WTC11 (cell line): ENCODE measurements at regions not wholly inside any gene's neighbourhood (a gene's known extent, or its start where the extent isn't known, plus 50 kb on each side); places are given as distances from the start of the nearest gene placed in this dataset.
A peak's percentile ranks its signal among the peaks of the same experiment; 100 is the strongest.

ENCODE experiments used
- ATAC-seq: fragments of 200-7000 bp; cut with Tn5 transposase; 2 replicates; pipeline ENCODE4 v1.10.0; 2021; ENCODE audit warnings: mild to moderate bottlenecking, moderate library complexity
- CTCF ChIA-PET: fragments of 300-600 bp; sonication (Branson Sonifier 250); formaldehyde crosslinking; loops from one replicate; lab custom pipeline; 2021; ENCODE audit warnings: antibody characterized with exemption; lab: Charles Lee
- POLR2A ChIA-PET: fragments of 350-600 bp; sonication (Branson Sonifier 250); formaldehyde crosslinking; loops from one replicate; lab custom pipeline; 2021; ENCODE audit warnings: antibody characterized with exemption; lab: Charles Lee
- DNase-seq: peaks from one replicate; pipeline ENCODE4 v3.0.0; 2021; ENCODE audit warnings: low spot score
- H3K27ac Mint-ChIP-seq: 2 replicates; pipeline ENCODE4 v1.8.0; 2021; ENCODE audit warnings: mixed read lengths
- H3K27me3 Mint-ChIP-seq: 2 replicates; pipeline ENCODE4 v1.8.0; 2021; ENCODE audit warnings: low read depth, mild to moderate bottlenecking, moderate library complexity, mixed read lengths
- H3K36me3 Mint-ChIP-seq: 2 replicates; pipeline ENCODE4 v1.8.0; 2021; ENCODE audit warnings: mixed read lengths
- H3K4me1 Mint-ChIP-seq: 2 replicates; pipeline ENCODE4 v1.8.0; 2022; ENCODE audit warnings: mixed read lengths
- H3K4me3 Mint-ChIP-seq: 2 replicates; pipeline ENCODE4 v1.8.0; 2021; ENCODE audit warnings: mild to moderate bottlenecking, moderate library complexity, mixed read lengths
- H3K9me3 Mint-ChIP-seq: 2 replicates; pipeline ENCODE4 v1.8.0; 2021; ENCODE audit warnings: mixed read lengths
- ARID4B ChIP-seq: sonication (generic); formaldehyde crosslinking; IDR thresholded peaks from 2 replicates; pipeline ENCODE4 v1.8.0; 2023; ENCODE audit warnings: missing genetic modification reagents, mild to moderate bottlenecking, borderline replicate concordance
- CDX4 ChIP-seq: fragments of 250-450 bp; sonication (Bioruptor Pico); IDR thresholded peaks from 2 replicates; pipeline ENCODE4 v1.9.0; 2021; ENCODE audit warnings: moderate library complexity, mild to moderate bottlenecking, inconsistent platforms, borderline replicate concordance
- E2F1 ChIP-seq: sonication (generic); formaldehyde crosslinking; IDR thresholded peaks from 2 replicates; pipeline ENCODE4 v1.8.0; 2022; ENCODE audit warnings: mild to moderate bottlenecking, missing genetic modification reagents
- EMX1 ChIP-seq: fragments of 250-450 bp; sonication (Bioruptor Pico); IDR thresholded peaks from 2 replicates; pipeline ENCODE4 v1.8.0; 2021; ENCODE audit warnings: mild to moderate bottlenecking
- ETV6 ChIP-seq: sonication (generic); formaldehyde crosslinking; IDR thresholded peaks from 2 replicates; pipeline ENCODE4 v1.8.1; 2022; ENCODE audit warnings: mild to moderate bottlenecking, missing genetic modification reagents
- FOXJ3 ChIP-seq: sonication (generic); formaldehyde crosslinking; IDR thresholded peaks from 2 replicates; pipeline ENCODE4 v1.9.0; 2021; ENCODE audit warnings: missing genetic modification reagents, mild to moderate bottlenecking, borderline replicate concordance
- GRHL2 ChIP-seq: fragments of 250-450 bp; sonication (Bioruptor Pico); IDR thresholded peaks from 2 replicates; pipeline ENCODE4 v1.8.0; 2022; ENCODE audit warnings: mild to moderate bottlenecking, moderate library complexity; ENCODE audit not compliant: insufficient replicate concordance, severe bottlenecking
- JUN ChIP-seq: sonication (generic); formaldehyde crosslinking; IDR thresholded peaks from 2 replicates; pipeline ENCODE4 v1.8.0; 2023; ENCODE audit warnings: mild to moderate bottlenecking, missing genetic modification reagents
- KAT7 ChIP-seq: sonication (generic); formaldehyde crosslinking; IDR thresholded peaks from 2 replicates; pipeline ENCODE4 v1.8.1; 2023; ENCODE audit warnings: missing genetic modification reagents, mild to moderate bottlenecking, borderline replicate concordance
- NR3C1 ChIP-seq: sonication (generic); formaldehyde crosslinking; conservative IDR thresholded peaks from 2 replicates; pipeline ENCODE4 v1.8.1; 2023; ENCODE audit warnings: low read depth, mild to moderate bottlenecking, missing genetic modification reagents
- PREB ChIP-seq: sonication (generic); formaldehyde crosslinking; IDR thresholded peaks from 2 replicates; pipeline ENCODE4 v1.8.1; 2022; ENCODE audit warnings: mild to moderate bottlenecking, missing genetic modification reagents, moderate library complexity, borderline replicate concordance
- STAT6 ChIP-seq: sonication (generic); formaldehyde crosslinking; conservative IDR thresholded peaks from 2 replicates; pipeline ENCODE4 v1.8.1; 2023; ENCODE audit warnings: mild to moderate bottlenecking, low read depth, missing genetic modification reagents, moderate library complexity
- ZBTB43 ChIP-seq: sonication (generic); formaldehyde crosslinking; IDR thresholded peaks from 2 replicates; pipeline ENCODE4 v1.8.1; 2023; ENCODE audit warnings: mild to moderate bottlenecking, missing genetic modification reagents
- ZNF121 ChIP-seq: sonication (generic); formaldehyde crosslinking; IDR thresholded peaks from 2 replicates; pipeline ENCODE4 v1.8.0; 2023; ENCODE audit warnings: missing genetic modification reagents
- ZNF416 ChIP-seq: fragments of 250-450 bp; sonication (Bioruptor Pico); IDR thresholded peaks from 2 replicates; pipeline ENCODE4 v1.9.0; 2021; ENCODE audit warnings: mild to moderate bottlenecking, inconsistent platforms
- ZNF532 ChIP-seq: fragments of 250-450 bp; sonication (Bioruptor Pico); IDR thresholded peaks from 2 replicates; pipeline ENCODE4 v1.9.0; 2021; ENCODE audit warnings: mild to moderate bottlenecking, borderline replicate concordance

- TF ChIP-seq ZNF532 (no peak), NR3C1 (no peak), EMX1 (no peak), FOXJ3 (no peak), ZNF416 (no peak), ZBTB43 (CRISPR knock-in tag) (no peak), GRHL2 (no peak)
Observed at GRCh38 chr5:159417170-159417569, 86.9 kb upstream of the IL12B start (continued).

- Mint-ChIP-seq H3K4me1 (peaks cover 12% of the 10 kb centered on the region), H3K27ac (no peak overlapping the region), H3K9me3 (no peaks in the 10 kb centered on the region), H3K4me3 (no peak overlapping the region), H3K36me3 (no peaks in the 10 kb centered on the region), H3K27me3 (no peaks in the 10 kb centered on the region)
- ATAC-seq (peak; percentile 90), DNase-seq (no peak)
- CTCF ChIA-PET, result interaction anchor here (0.8 to 1.0 kb wide), 3 partner anchors 11 to 46 kb away, joined by 3 read pairs; no protein-coding TSS in a partner anchor
- POLR2A ChIA-PET, result no interaction called here
- TF ChIP-seq ETV6 (CRISPR knock-in tag) (no peak), JUN (CRISPR knock-in tag) (no peak), CDX4 (CRISPR knock-in tag) (no peak), E2F1 (CRISPR knock-in tag) (no peak), ARID4B (CRISPR knock-in tag) (no peak), ZNF532 (no peak), PREB (no peak), STAT6 (CRISPR knock-in tag) (no peak), KAT7 (CRISPR knock-in tag) (no peak), ZNF121 (CRISPR knock-in tag) (no peak)
Observed at GRCh38 chr5:159419576-159419975, 89.3 kb upstream of the IL12B start.
